ENCODE measurements at regions not wholly inside any gene's neighbourhood (a gene's known extent, or its start where the extent isn't known, plus 50 kb on each side); places are given as distances from the start of the nearest gene placed in this dataset.

DNA sequence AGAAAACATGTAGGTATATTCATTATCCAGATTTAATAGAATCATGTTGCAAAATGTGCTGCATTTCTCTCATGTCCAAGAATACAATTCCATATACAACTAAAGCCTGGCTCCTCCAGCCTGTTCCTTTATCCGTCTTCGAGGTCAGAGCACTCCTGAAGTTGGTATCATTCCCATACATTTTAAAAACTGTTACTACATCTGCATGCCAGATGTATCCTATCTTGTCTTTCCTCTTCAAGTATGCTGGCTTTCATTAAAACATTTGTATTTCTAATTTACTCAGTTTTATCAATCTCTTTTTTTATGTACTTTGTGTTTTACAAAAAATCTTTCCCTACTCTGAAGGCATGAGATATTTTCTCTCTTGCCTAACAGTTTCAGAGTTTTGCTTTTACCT, 536.6 kb upstream of the USP24 start:
- TF ChIP-seq EZH2 (IDR thresholded peaks at IDR 0.05; ENCODE audit: insufficient read depth, poor library complexity, severe bottlenecking) = no peak
- 27 to 56% methylated on average over 2 of the region's 2 CpGs for WGBS, 2 experiments (ENCODE audit: low coverage in 1 of 2, low lambda C conversion rate in 2 of 2, missing lambda C conversion rate in 2 of 2)

DNA sequence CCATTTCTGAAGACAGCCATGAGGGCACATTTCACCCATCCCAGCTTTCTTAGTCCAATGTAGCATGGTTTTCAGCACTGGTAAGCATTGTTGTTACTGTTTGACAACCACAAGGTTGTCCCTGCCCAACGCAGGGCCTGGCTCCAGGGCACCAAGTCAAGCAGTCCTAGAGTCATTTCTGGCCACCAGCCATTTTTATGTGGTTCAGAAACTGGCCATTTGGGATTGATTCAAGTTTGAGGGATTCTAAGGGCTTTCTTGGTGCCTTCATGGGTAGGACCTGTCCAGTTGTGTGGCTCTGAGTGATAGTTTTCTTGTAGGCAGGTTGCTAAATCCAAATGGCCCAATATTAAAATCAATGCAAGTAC, 535.4 kb upstream of the USP24 start:
- no peak overlapping the region for H3K27ac ChIP-seq
- no peaks in the 10 kb centered on the region for H3K27me3 ChIP-seq (replicated peaks; ENCODE audit: insufficient read depth)
- in situ Hi-C loops (cut with MboI) = no loop called here
- 100% methylated on average over 1 of the region's 1 CpG for WGBS, 2 experiments (ENCODE audit: low coverage in 1 of 2, low lambda C conversion rate in 2 of 2, missing lambda C conversion rate in 2 of 2)
- H4K20me1 ChIP-seq (ENCODE audit: insufficient read depth) = no peaks in the 10 kb centered on the region
- H3K4me3 ChIP-seq = no peak overlapping the region
- H3F3A ChIP-seq (ENCODE audit: insufficient read depth) = no peaks in the 10 kb centered on the region
- H3K4me2 ChIP-seq (ENCODE audit: unreplicated experiment) = no peak overlapping the region
- H3K79me2 ChIP-seq (ENCODE audit: insufficient read depth) = no peaks in the 10 kb centered on the region
- no peaks in the 10 kb centered on the region for H3K9me3 ChIP-seq (ENCODE audit: low read depth)
- TF ChIP-seq EZH2 (IDR thresholded peaks at IDR 0.05; ENCODE audit: insufficient read depth, poor library complexity, severe bottlenecking) = no peak
- TF ChIP-seq EZH2phosphoT487 (IDR thresholded peaks at IDR 0.05; ENCODE audit: insufficient read depth, low read depth) = no peak
- no peak overlapping the region for H2AFZ ChIP-seq
- no peaks in the 10 kb centered on the region for H3K4me1 ChIP-seq (ENCODE audit: insufficient read depth)
- no peak for DNase-seq
- no peaks in the 10 kb centered on the region for H3K36me3 ChIP-seq (ENCODE audit: low read depth)
- H3K9ac ChIP-seq = no peak overlapping the region
- H3K9me2 ChIP-seq (ENCODE audit: insufficient read depth) = 0 out of 2 replicates have a peak, but pooled peaks cover 5% of the 10 kb centered on the region

More for the DNA sequence above, 536.6 kb upstream of the USP24 start:
- no peaks in the 10 kb centered on the region for H3K27me3 ChIP-seq (replicated peaks; ENCODE audit: insufficient read depth)
- in situ Hi-C loops (cut with MboI) = no loop called here
- no peak overlapping the region for H3K4me2 ChIP-seq (ENCODE audit: unreplicated experiment)
- H3K27ac ChIP-seq = no peak overlapping the region
- no peaks in the 10 kb centered on the region for H3K36me3 ChIP-seq (ENCODE audit: low read depth)
- H2AFZ ChIP-seq = no peak overlapping the region
- H3K9ac ChIP-seq = no peak overlapping the region
- H3K9me2 ChIP-seq (ENCODE audit: insufficient read depth) = 0 out of 2 replicates have a peak, but pooled peaks cover 5% of the 10 kb centered on the region
- no peaks in the 10 kb centered on the region for H3K79me2 ChIP-seq (ENCODE audit: insufficient read depth)
- no peaks in the 10 kb centered on the region for H3K4me1 ChIP-seq (ENCODE audit: insufficient read depth)
- no peaks in the 10 kb centered on the region for H3F3A ChIP-seq (ENCODE audit: insufficient read depth)
- no peak overlapping the region for H3K4me3 ChIP-seq
- no peak for DNase-seq
- no peaks in the 10 kb centered on the region for H3K9me3 ChIP-seq (ENCODE audit: low read depth)
- H4K20me1 ChIP-seq (ENCODE audit: insufficient read depth) = no peaks in the 10 kb centered on the region

DNA sequence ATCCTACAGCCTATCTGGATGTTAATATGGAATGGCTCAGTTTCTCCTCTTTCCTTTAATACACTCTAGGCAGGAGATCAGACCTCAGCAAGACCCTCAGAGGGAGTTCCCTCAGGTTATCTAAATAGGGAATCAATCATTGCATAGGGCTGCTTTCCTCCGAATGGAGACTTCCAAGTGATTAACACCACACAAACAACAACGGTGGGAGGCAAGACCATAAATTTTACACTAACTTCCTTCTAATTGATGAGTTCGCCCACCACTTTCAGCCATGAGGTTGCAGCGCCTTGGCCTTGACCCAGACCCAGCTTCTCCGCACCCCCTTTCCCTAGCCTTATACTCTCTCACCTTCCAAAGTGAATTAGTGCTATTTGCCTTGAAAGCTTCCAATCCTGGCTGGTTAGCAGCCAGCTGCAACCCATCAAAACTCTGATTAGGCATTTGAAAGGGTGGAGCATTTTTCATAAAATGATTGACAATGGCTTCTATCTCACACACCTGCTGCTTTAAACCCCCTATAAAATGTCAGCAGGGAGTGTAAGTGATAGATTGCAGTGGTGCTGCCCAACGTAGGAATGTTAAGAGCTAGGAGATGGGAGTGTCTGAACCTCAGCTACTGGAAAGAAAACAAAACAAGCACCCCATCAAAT, 534.9 kb upstream of the USP24 start:
- no peak overlapping the region for H2AFZ ChIP-seq

GRCh38 chr1:55747408-55747841, 532.3 kb upstream of the USP24 start:
- Histone ChIP-seq H3F3A (ENCODE audit: insufficient read depth) (no peaks in the 10 kb centered on the region), H3K36me3 (ENCODE audit: low read depth) (no peaks in the 10 kb centered on the region), H3K27ac (no peak overlapping the region), H4K20me1 (ENCODE audit: insufficient read depth) (no peaks in the 10 kb centered on the region), H3K4me3 (no peak overlapping the region), H3K9ac (no peak overlapping the region), H3K4me2 (ENCODE audit: unreplicated experiment) (no peak overlapping the region), H3K4me1 (ENCODE audit: insufficient read depth) (no peaks in the 10 kb centered on the region), H2AFZ (no peak overlapping the region), H3K9me2 (ENCODE audit: insufficient read depth) (no peaks in the 10 kb centered on the region), H3K79me2 (ENCODE audit: insufficient read depth) (no peaks in the 10 kb centered on the region), H3K9me3 (ENCODE audit: low read depth) (no peaks in the 10 kb centered on the region), H3K27me3 (replicated peaks; ENCODE audit: insufficient read depth) (no peaks in the 10 kb centered on the region)
- TF ChIP-seq EZH2 (IDR thresholded peaks at IDR 0.05; ENCODE audit: insufficient read depth, poor library complexity, severe bottlenecking) = no peak
- TF ChIP-seq EZH2phosphoT487 (IDR thresholded peaks at IDR 0.05; ENCODE audit: insufficient read depth, low read depth) = no peak
- in situ Hi-C loops (cut with MboI) = no loop called here
- 55 to 63% methylated on average over 5 of the region's 5 CpGs for WGBS, 2 experiments (ENCODE audit: low coverage in 1 of 2, low lambda C conversion rate in 2 of 2, missing lambda C conversion rate in 2 of 2)
- DNase-seq = peak; percentile 33

More for the DNA sequence above, 534.9 kb upstream of the USP24 start:
- no peaks in the 10 kb centered on the region for H3K27me3 ChIP-seq (replicated peaks; ENCODE audit: insufficient read depth)
- in situ Hi-C loops (cut with MboI) = no loop called here
- H3K36me3 ChIP-seq (ENCODE audit: low read depth) = no peaks in the 10 kb centered on the region
- H3K9ac ChIP-seq = no peak overlapping the region
- TF ChIP-seq EZH2phosphoT487 (IDR thresholded peaks at IDR 0.05; ENCODE audit: insufficient read depth, low read depth) = no peak
- no peak for TF ChIP-seq EZH2 (IDR thresholded peaks at IDR 0.05; ENCODE audit: insufficient read depth, poor library complexity, severe bottlenecking)
- H3K4me1 ChIP-seq (ENCODE audit: insufficient read depth) = no peaks in the 10 kb centered on the region
- 97 to 98% methylated on average over 6 of the region's 6 CpGs for WGBS, 2 experiments (ENCODE audit: low coverage in 1 of 2, low lambda C conversion rate in 2 of 2, missing lambda C conversion rate in 2 of 2)
- H3K27ac ChIP-seq = no peak overlapping the region
- no peak overlapping the region for H3K4me2 ChIP-seq (ENCODE audit: unreplicated experiment)
- no peaks in the 10 kb centered on the region for H3K79me2 ChIP-seq (ENCODE audit: insufficient read depth)
- H4K20me1 ChIP-seq (ENCODE audit: insufficient read depth) = no peaks in the 10 kb centered on the region
- no peaks in the 10 kb centered on the region for H3F3A ChIP-seq (ENCODE audit: insufficient read depth)
- no peak overlapping the region for H3K4me3 ChIP-seq
- no peak for DNase-seq
- 0 out of 2 replicates have a peak, but pooled peaks cover 5% of the 10 kb centered on the region for H3K9me2 ChIP-seq (ENCODE audit: insufficient read depth)
- H3K9me3 ChIP-seq (ENCODE audit: low read depth) = no peaks in the 10 kb centered on the region

GRCh38 chr1:55746710-55747109, 531.5 kb upstream of the USP24 start:
- no peak overlapping the region for H3K4me2 ChIP-seq (ENCODE audit: unreplicated experiment)
- no peak overlapping the region for H3K9ac ChIP-seq
- no peaks in the 10 kb centered on the region for H3K9me3 ChIP-seq (ENCODE audit: low read depth)
- no peaks in the 10 kb centered on the region for H4K20me1 ChIP-seq (ENCODE audit: insufficient read depth)
- H3K79me2 ChIP-seq (ENCODE audit: insufficient read depth) = no peaks in the 10 kb centered on the region
- H2AFZ ChIP-seq = no peak overlapping the region
- no peaks in the 10 kb centered on the region for H3F3A ChIP-seq (ENCODE audit: insufficient read depth)
- in situ Hi-C loops (cut with MboI) = no loop called here
- DNase-seq = no peak
- no peaks in the 10 kb centered on the region for H3K9me2 ChIP-seq (ENCODE audit: insufficient read depth)
- no peaks in the 10 kb centered on the region for H3K36me3 ChIP-seq (ENCODE audit: low read depth)
- H3K27me3 ChIP-seq (replicated peaks; ENCODE audit: insufficient read depth) = no peaks in the 10 kb centered on the region
- TF ChIP-seq EZH2phosphoT487 (IDR thresholded peaks at IDR 0.05; ENCODE audit: insufficient read depth, low read depth) (no peak), EZH2 (IDR thresholded peaks at IDR 0.05; ENCODE audit: insufficient read depth, poor library complexity, severe bottlenecking) (no peak)
- no peaks in the 10 kb centered on the region for H3K4me1 ChIP-seq (ENCODE audit: insufficient read depth)
- no peak overlapping the region for H3K4me3 ChIP-seq
- H3K27ac ChIP-seq = no peak overlapping the region
